ENCODE measurements at regions not wholly inside any gene's neighbourhood (a gene's known extent, or its start where the extent isn't known, plus 50 kb on each side); places are given as distances from the start of the nearest gene placed in this dataset.
A peak's percentile ranks its signal among the peaks of the same experiment; 100 is the strongest.

DNA sequence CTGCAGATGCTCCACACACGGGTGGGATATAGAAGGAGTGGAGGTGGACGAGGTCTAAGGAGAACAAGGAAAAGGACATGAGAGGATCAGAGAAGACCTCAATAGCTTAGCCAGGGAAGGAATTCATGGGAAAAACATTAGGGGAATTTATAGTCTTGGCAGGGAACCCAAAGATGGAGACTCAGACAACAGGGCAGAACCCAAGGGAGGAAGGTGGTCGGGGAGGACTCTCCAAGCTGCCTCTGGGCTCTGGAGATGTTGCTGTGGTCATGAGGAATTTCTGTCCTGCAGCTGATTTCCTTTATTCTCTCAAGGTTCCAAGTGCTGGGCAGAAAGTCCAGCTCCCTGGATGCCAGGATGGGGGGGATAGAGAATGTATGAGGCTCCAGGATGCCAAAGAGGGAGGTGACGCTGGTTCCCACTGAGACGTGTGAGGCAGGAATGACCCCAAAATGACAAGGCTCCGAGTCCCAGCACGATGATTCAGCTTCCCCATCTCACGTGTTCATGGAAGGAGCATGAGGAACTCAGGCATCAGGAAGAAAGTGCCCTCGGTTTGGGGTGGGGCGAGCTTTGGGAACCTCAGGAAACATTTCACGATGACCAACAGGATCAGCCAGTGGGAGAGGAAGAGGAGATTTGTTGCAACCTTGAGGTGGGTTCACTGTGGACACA, 57.0 kb upstream of the PPP2R3B start:
- peaks cover 15% of the 10 kb centered on the region for H3K9me3 Mint-ChIP-seq
- POLR2A ChIA-PET: no interaction called here
- H3K4me1 Mint-ChIP-seq: peaks cover 16% of the 10 kb centered on the region
- DNase-seq (ENCODE audit: low spot score) (no peak), ATAC-seq (no peak)
- H3K27me3 Mint-ChIP-seq (ENCODE audit: low read depth): peaks cover 38% of the 10 kb centered on the region
- TF ChIP-seq CBFB (CRISPR knock-in tag; IDR thresholded peaks at IDR 0.05; ENCODE audit: low read depth) (no peak), TP53 (CRISPR knock-in tag; IDR thresholded peaks at IDR 0.05) (no peak), AR (CRISPR knock-in tag; IDR thresholded peaks at IDR 0.05) (no peak), SMAD3 (CRISPR knock-in tag; IDR thresholded peaks at IDR 0.05; ENCODE audit: borderline replicate concordance) (no peak)
- CTCF ChIA-PET: no interaction called here
- peaks cover 5% of the 10 kb centered on the region; the same call in 1 of the 2 replicates for H3K36me3 Mint-ChIP-seq
- H3K4me3 Mint-ChIP-seq: no peak overlapping the region
- H3K27ac Mint-ChIP-seq: no peak overlapping the region

- H3K4me1 Mint-ChIP-seq: peaks cover 20% of the 10 kb centered on the region
- H3K9me3 Mint-ChIP-seq: peaks cover 13% of the 10 kb centered on the region
- ChIA-PET POLR2A (no interaction called here), CTCF (no interaction called here)
- DNase-seq (ENCODE audit: low spot score): no peak
- peaks cover 5% of the 10 kb centered on the region; the same call in 1 of the 2 replicates for H3K36me3 Mint-ChIP-seq
- no peak overlapping the region for H3K27ac Mint-ChIP-seq
- peaks cover 38% of the 10 kb centered on the region for H3K27me3 Mint-ChIP-seq (ENCODE audit: low read depth)
- no peak overlapping the region for H3K4me3 Mint-ChIP-seq
- TF ChIP-seq GRHL2 (CRISPR knock-in tag; IDR thresholded peaks at IDR 0.05; ENCODE audit: insufficient replicate concordance, severe bottlenecking) (no peak), KAT7 (CRISPR knock-in tag; IDR thresholded peaks at IDR 0.05; ENCODE audit: borderline replicate concordance) (no peak), AR (CRISPR knock-in tag; IDR thresholded peaks at IDR 0.05) (no peak), ZNF671 (CRISPR knock-in tag; IDR thresholded peaks at IDR 0.05) (no peak)
- no peak for ATAC-seq
These were observed 57.6 kb upstream of the PPP2R3B start for GRCh38 chrX:444305-444704.

- ChIA-PET CTCF (no interaction called here), POLR2A (no interaction called here)
- H3K4me1 Mint-ChIP-seq: peaks cover 20% of the 10 kb centered on the region
- no peaks in the 10 kb centered on the region for H3K9me3 Mint-ChIP-seq
- peaks cover 5% of the 10 kb centered on the region; the same call in 1 of the 2 replicates for H3K36me3 Mint-ChIP-seq
- TF ChIP-seq GABPB1 (CRISPR knock-in tag; IDR thresholded peaks at IDR 0.05): no peak
- TF ChIP-seq ZNF423 (CRISPR knock-in tag; IDR thresholded peaks at IDR 0.05): no peak
- TF ChIP-seq, protein P1, sequence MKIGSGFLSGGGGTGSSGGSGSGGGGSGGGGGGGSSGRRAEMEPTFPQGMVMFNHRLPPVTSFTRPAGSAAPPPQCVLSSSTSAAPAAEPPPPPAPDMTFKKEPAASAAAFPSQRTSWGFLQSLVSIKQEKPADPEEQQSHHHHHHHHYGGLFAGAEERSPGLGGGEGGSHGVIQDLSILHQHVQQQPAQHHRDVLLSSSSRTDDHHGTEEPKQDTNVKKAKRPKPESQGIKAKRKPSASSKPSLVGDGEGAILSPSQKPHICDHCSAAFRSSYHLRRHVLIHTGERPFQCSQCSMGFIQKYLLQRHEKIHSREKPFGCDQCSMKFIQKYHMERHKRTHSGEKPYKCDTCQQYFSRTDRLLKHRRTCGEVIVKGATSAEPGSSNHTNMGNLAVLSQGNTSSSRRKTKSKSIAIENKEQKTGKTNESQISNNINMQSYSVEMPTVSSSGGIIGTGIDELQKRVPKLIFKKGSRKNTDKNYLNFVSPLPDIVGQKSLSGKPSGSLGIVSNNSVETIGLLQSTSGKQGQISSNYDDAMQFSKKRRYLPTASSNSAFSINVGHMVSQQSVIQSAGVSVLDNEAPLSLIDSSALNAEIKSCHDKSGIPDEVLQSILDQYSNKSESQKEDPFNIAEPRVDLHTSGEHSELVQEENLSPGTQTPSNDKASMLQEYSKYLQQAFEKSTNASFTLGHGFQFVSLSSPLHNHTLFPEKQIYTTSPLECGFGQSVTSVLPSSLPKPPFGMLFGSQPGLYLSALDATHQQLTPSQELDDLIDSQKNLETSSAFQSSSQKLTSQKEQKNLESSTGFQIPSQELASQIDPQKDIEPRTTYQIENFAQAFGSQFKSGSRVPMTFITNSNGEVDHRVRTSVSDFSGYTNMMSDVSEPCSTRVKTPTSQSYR (CRISPR knock-in tag; IDR thresholded peaks at IDR 0.05): no peak
- TF ChIP-seq SMAD3 (CRISPR knock-in tag; IDR thresholded peaks at IDR 0.05; ENCODE audit: borderline replicate concordance): no peak
- TF ChIP-seq SMAD4 (CRISPR knock-in tag; IDR thresholded peaks at IDR 0.05): no peak
- TF ChIP-seq NFATC4 (CRISPR knock-in tag; IDR thresholded peaks at IDR 0.05): no peak
- TF ChIP-seq, protein P2, sequence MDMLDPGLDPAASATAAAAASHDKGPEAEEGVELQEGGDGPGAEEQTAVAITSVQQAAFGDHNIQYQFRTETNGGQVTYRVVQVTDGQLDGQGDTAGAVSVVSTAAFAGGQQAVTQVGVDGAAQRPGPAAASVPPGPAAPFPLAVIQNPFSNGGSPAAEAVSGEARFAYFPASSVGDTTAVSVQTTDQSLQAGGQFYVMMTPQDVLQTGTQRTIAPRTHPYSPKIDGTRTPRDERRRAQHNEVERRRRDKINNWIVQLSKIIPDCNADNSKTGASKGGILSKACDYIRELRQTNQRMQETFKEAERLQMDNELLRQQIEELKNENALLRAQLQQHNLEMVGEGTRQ (CRISPR knock-in tag; IDR thresholded peaks at IDR 0.05): no peak
- no peak for TF ChIP-seq E2F5 (CRISPR knock-in tag; IDR thresholded peaks at IDR 0.05)
- ATAC-seq (peak; percentile 31), DNase-seq (ENCODE audit: low spot score) (no peak)
- H3K27me3 Mint-ChIP-seq (ENCODE audit: low read depth): peaks cover 38% of the 10 kb centered on the region
- H3K4me3 Mint-ChIP-seq: peak overlapping the region; percentile 53
- no peak overlapping the region for H3K27ac Mint-ChIP-seq
These were observed 59.0 kb upstream of the PPP2R3B start for GRCh38 chrX:445727-446126.

All from WTC11 (cell line).